ENCODE measurements at regions not wholly inside any gene's neighbourhood (a gene's known extent, or its start where the extent isn't known, plus 50 kb on each side); places are given as distances from the start of the nearest gene placed in this dataset.

DNA sequence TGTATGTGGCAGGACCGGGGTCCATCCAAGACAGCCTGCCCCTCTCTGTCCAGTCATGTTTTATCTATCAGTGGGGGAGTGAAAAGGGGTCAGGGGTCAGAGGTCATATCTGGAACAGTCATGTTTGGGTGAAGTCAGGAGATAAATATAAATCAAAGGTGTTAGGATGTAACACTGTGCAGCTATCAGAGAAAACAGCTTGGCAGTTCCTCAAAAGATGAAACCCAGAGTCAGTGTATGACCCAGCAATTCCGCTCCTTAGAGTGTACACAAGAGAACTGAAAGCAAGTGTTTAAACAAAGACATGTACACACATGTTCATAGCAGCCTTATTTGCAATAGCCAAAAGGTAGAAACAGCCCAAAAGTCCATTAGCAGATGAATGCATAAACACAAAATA lies 361.3 kb downstream of the FOXL1 start:
- DNase-seq (ENCODE audit: low read depth) = no peak
- peaks cover 8% of the 10 kb centered on the region for H3K36me3 Mint-ChIP-seq (ENCODE audit: low read depth, unreplicated experiment)
- H3K27ac Mint-ChIP-seq (ENCODE audit: unreplicated experiment) = no peak overlapping the region
- Histone ChIP-seq H3K4me3 (ENCODE audit: insufficient read depth, low read depth, low read length) (no peak overlapping the region), H3K4me2 (ENCODE audit: low read length) (no peak overlapping the region), H3K9ac (ENCODE audit: low read length) (no peak overlapping the region), H2AFZ (ENCODE audit: low read depth, low read length) (no peak overlapping the region), H3K79me2 (ENCODE audit: insufficient read depth, low read length) (no peaks in the 10 kb centered on the region), H3K4me1 (ENCODE audit: insufficient read depth, low read length) (peaks cover 19% of the 10 kb centered on the region), H3K27ac (ENCODE audit: low read depth, low read length) (no peak overlapping the region), H3K27me3 (ENCODE audit: insufficient read depth, low read length) (no peaks in the 10 kb centered on the region), H3K36me3 (ENCODE audit: insufficient read depth, low read length) (no peaks in the 10 kb centered on the region), H3K9me3 (ENCODE audit: insufficient read depth, low read depth, low read length) (peaks cover 16% of the 10 kb centered on the region), H4K20me1 (ENCODE audit: insufficient read depth, low read length) (no peaks in the 10 kb centered on the region)
- peaks cover 16% of the 10 kb centered on the region for H3K27me3 Mint-ChIP-seq (ENCODE audit: low read depth, unreplicated experiment)
- no peak overlapping the region for H3K4me3 Mint-ChIP-seq (ENCODE audit: unreplicated experiment)
- TF ChIP-seq EZH2 (IDR thresholded peaks at IDR 0.05; ENCODE audit: insufficient read depth, low read length) = no peak
- TF ChIP-seq, protein P1, sequence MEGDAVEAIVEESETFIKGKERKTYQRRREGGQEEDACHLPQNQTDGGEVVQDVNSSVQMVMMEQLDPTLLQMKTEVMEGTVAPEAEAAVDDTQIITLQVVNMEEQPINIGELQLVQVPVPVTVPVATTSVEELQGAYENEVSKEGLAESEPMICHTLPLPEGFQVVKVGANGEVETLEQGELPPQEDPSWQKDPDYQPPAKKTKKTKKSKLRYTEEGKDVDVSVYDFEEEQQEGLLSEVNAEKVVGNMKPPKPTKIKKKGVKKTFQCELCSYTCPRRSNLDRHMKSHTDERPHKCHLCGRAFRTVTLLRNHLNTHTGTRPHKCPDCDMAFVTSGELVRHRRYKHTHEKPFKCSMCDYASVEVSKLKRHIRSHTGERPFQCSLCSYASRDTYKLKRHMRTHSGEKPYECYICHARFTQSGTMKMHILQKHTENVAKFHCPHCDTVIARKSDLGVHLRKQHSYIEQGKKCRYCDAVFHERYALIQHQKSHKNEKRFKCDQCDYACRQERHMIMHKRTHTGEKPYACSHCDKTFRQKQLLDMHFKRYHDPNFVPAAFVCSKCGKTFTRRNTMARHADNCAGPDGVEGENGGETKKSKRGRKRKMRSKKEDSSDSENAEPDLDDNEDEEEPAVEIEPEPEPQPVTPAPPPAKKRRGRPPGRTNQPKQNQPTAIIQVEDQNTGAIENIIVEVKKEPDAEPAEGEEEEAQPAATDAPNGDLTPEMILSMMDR (IDR thresholded peaks at IDR 0.05; ENCODE audit: insufficient read depth, low read depth, low read length) = no peak
- FAIRE-seq = no peak
- peaks cover 25% of the 10 kb centered on the region for H3K9me3 Mint-ChIP-seq (ENCODE audit: unreplicated experiment)
- H3K4me1 Mint-ChIP-seq (ENCODE audit: low read depth, unreplicated experiment) = peaks cover 9% of the 10 kb centered on the region

DNA sequence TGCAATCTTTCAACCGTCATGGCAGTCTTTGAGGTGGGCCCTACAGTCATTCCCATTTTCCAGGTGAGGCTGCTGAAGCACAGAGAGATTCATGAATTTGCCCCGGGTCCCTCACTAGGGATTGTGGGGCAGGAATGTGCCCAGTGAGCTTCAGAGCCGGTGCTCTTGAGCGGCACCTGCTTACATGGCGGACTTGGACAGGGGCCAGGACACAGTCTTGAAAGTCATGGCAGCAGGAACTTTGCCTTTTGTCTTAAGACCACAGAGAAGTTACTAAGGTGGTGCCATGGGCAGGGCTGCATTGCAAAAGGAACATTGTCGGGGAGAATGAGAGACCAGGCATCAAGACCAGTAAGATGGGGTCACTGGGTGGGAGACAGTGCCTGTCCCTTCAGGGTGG lies 363.4 kb downstream of the FOXL1 start:
- Histone ChIP-seq H3K79me2 (ENCODE audit: insufficient read depth, low read length) (no peaks in the 10 kb centered on the region), H3K4me3 (ENCODE audit: insufficient read depth, low read depth, low read length) (no peak overlapping the region), H3K4me2 (ENCODE audit: low read length) (peak overlapping the region; percentile 29), H3K4me1 (ENCODE audit: insufficient read depth, low read length) (peaks cover 23% of the 10 kb centered on the region), H3K27me3 (ENCODE audit: insufficient read depth, low read length) (no peaks in the 10 kb centered on the region), H4K20me1 (ENCODE audit: insufficient read depth, low read length) (no peaks in the 10 kb centered on the region), H3K27ac (ENCODE audit: low read depth, low read length) (peak overlapping the region; percentile 83), H3K9ac (ENCODE audit: low read length) (peak overlapping the region; percentile 51), H3K36me3 (ENCODE audit: insufficient read depth, low read length) (no peaks in the 10 kb centered on the region), H2AFZ (ENCODE audit: low read depth, low read length) (no peak overlapping the region), H3K9me3 (ENCODE audit: insufficient read depth, low read depth, low read length) (peaks cover 16% of the 10 kb centered on the region)
- Mint-ChIP-seq H3K36me3 (ENCODE audit: low read depth, unreplicated experiment) (peaks cover 6% of the 10 kb centered on the region), H3K27me3 (ENCODE audit: low read depth, unreplicated experiment) (peaks cover 7% of the 10 kb centered on the region), H3K9me3 (ENCODE audit: unreplicated experiment) (peaks cover 20% of the 10 kb centered on the region), H3K27ac (ENCODE audit: unreplicated experiment) (no peak overlapping the region), H3K4me3 (ENCODE audit: unreplicated experiment) (no peak overlapping the region), H3K4me1 (ENCODE audit: low read depth, unreplicated experiment) (peaks cover 7% of the 10 kb centered on the region)
- no peak for FAIRE-seq
- TF ChIP-seq EZH2 (IDR thresholded peaks at IDR 0.05; ENCODE audit: insufficient read depth, low read length) = no peak
- TF ChIP-seq, protein P1 (IDR thresholded peaks at IDR 0.05; ENCODE audit: insufficient read depth, low read depth, low read length) = no peak
- no peak for DNase-seq (ENCODE audit: low read depth)

DNA sequence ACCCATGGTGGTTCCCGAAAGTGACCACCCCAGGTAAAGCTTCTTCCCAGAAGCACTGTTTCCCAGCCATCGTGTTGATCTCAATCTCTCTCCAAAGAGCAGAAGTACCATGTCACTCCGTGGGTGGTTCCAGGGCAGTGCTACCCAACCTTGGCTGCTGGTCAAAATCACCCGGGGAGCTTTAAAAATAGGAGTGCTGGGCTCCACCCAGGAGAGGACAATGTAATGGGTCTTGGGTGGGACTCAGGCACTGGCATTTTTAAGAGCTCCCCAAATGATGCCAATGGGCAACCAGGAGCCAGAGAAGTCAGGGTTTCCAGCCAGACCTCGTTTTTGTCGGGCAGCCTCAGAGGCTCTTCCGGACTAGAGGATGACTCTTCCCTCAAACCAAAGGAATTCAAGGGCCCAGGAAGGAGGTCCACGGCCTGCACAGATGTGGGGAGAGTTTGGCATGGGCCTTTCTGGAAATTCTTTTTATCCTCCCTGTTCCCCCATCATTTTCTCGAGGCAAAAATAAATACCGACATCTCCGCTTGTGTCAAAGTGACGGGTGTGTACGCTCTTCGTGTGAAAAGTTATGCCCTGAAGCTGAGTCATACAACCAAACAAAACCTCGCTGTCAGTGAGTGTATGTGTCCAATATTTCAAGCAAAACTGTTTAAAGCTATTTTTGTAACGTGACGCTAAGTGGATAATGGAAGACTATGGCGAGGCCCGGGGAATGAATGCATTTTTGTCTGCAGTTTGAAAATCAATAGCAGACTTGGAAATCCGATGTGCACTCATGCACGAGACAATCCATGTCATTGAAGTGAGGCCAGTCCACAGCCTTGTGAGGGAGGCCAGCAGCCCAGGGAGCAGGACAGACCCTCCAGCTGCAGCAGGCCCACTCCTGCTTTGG lies 364.1 kb downstream of the FOXL1 start:
- peak; percentile 92 for FAIRE-seq
- peak; percentile 99 for DNase-seq (ENCODE audit: low read depth)
- H3K4me3 ChIP-seq (ENCODE audit: insufficient read depth, low read depth, low read length) = no peak overlapping the region
- no peaks in the 10 kb centered on the region for H3K27me3 ChIP-seq (ENCODE audit: insufficient read depth, low read length)
- peak overlapping the region; percentile 57 for H3K9ac ChIP-seq (ENCODE audit: low read length)
- Mint-ChIP-seq H3K9me3 (ENCODE audit: unreplicated experiment) (peaks cover 20% of the 10 kb centered on the region), H3K27ac (ENCODE audit: unreplicated experiment) (no peak overlapping the region), H3K4me3 (ENCODE audit: unreplicated experiment) (no peak overlapping the region), H3K27me3 (ENCODE audit: low read depth, unreplicated experiment) (peaks cover 4% of the 10 kb centered on the region), H3K36me3 (ENCODE audit: low read depth, unreplicated experiment) (peaks cover 6% of the 10 kb centered on the region), H3K4me1 (ENCODE audit: low read depth, unreplicated experiment) (peaks cover 7% of the 10 kb centered on the region)
- peak overlapping the region; percentile 29 for H3K4me2 ChIP-seq (ENCODE audit: low read length)
- no peaks in the 10 kb centered on the region for H3K79me2 ChIP-seq (ENCODE audit: insufficient read depth, low read length)
- H3K36me3 ChIP-seq (ENCODE audit: insufficient read depth, low read length) = no peaks in the 10 kb centered on the region
- peak overlapping the region; percentile 1 for H2AFZ ChIP-seq (ENCODE audit: low read depth, low read length)
- peaks cover 16% of the 10 kb centered on the region for H3K9me3 ChIP-seq (ENCODE audit: insufficient read depth, low read depth, low read length)
- no peaks in the 10 kb centered on the region for H4K20me1 ChIP-seq (ENCODE audit: insufficient read depth, low read length)
- H3K4me1 ChIP-seq (ENCODE audit: insufficient read depth, low read length) = peaks cover 29% of the 10 kb centered on the region
- TF ChIP-seq, protein P1 (IDR thresholded peaks at IDR 0.05; ENCODE audit: insufficient read depth, low read depth, low read length) = no peak
- TF ChIP-seq EZH2 (IDR thresholded peaks at IDR 0.05; ENCODE audit: insufficient read depth, low read length) = no peak
- peak overlapping the region; percentile 83 for H3K27ac ChIP-seq (ENCODE audit: low read depth, low read length)

All from astrocyte (in vitro differentiated cells and primary cell).